Osteoblast (primary cell): ENCODE measurements at regions not wholly inside any gene's neighbourhood (a gene's known extent, or its start where the extent isn't known, plus 50 kb on each side); places are given as distances from the start of the nearest gene placed in this dataset.

ENCODE experiments used
- DNase-seq: peaks from one replicate; pipeline ENCODE4 v3.0.0; 2011; ENCODE audit warnings: low spot score, mixed read lengths; ENCODE audit not compliant: insufficient read length; ENCODE audit errors: missing footprints
- H2AFZ ChIP-seq: 2 replicates; pipeline ENCODE4 v1.6.0; 2011; ENCODE audit warnings: mild to moderate bottlenecking, low read length
- H3K27ac ChIP-seq: 2 replicates; pipeline ENCODE4 v1.5.1; 2011; ENCODE audit warnings: mild to moderate bottlenecking, low read depth, low read length, moderate library complexity
- H3K27me3 ChIP-seq: 2 replicates; pipeline ENCODE4 v1.6.0; 2012; ENCODE audit warnings: mild to moderate bottlenecking, control low read depth, inconsistent platforms, low read length, moderate library complexity; ENCODE audit not compliant: insufficient read depth
- H3K36me3 ChIP-seq: 2 replicates; pipeline ENCODE4 v1.5.1; 2011; ENCODE audit warnings: mild to moderate bottlenecking, low read length, control low read depth, moderate library complexity; ENCODE audit not compliant: insufficient read depth
- H3K4me1 ChIP-seq: 2 replicates; pipeline ENCODE4 v1.5.1; 2011; ENCODE audit warnings: mild to moderate bottlenecking, low read length, control low read depth, moderate library complexity; ENCODE audit not compliant: insufficient read depth
- H3K4me2 ChIP-seq: 2 replicates; pipeline ENCODE4 v1.6.0; 2011; ENCODE audit warnings: mild to moderate bottlenecking, low read length; ENCODE audit not compliant: insufficient read depth
- H3K4me3 ChIP-seq: fragments of 200-600 bp; sonication (generic); 3 replicates; pipeline ENCODE4 v1.5.1; 2012; ENCODE audit warnings: mild to moderate bottlenecking, low read length, inconsistent platforms; ENCODE audit not compliant: insufficient read depth
- H3K79me2 ChIP-seq: 2 replicates; pipeline ENCODE4 v1.6.0; 2012; ENCODE audit warnings: mild to moderate bottlenecking, low read length, control low read depth, inconsistent platforms; ENCODE audit not compliant: insufficient read depth
- H3K9me3 ChIP-seq: 2 replicates; pipeline ENCODE4 v1.5.1; 2011; ENCODE audit warnings: low read depth, low read length, control low read depth
- H4K20me1 ChIP-seq: 2 replicates; pipeline ENCODE4 v1.6.0; 2012; ENCODE audit warnings: mild to moderate bottlenecking, low read length, control low read depth; ENCODE audit not compliant: insufficient read depth
- TF ChIP-seq, protein P1 (sequence below): IDR thresholded peaks from 2 replicates; pipeline ENCODE4 v1.5.1; 2011; ENCODE audit warnings: mild to moderate bottlenecking, low read depth, low read length, moderate library complexity; ENCODE audit errors: extremely low read depth

- Histone ChIP-seq H3K4me3 (no peak overlapping the region), H2AFZ (no peak overlapping the region), H3K79me2 (no peaks in the 10 kb centered on the region), H3K9me3 (no peaks in the 10 kb centered on the region), H3K4me2 (no peak overlapping the region), H3K36me3 (no peaks in the 10 kb centered on the region), H3K27ac (no peak overlapping the region), H3K27me3 (no peaks in the 10 kb centered on the region), H4K20me1 (no peaks in the 10 kb centered on the region), H3K4me1 (no peaks in the 10 kb centered on the region)
- TF ChIP-seq, protein P1, sequence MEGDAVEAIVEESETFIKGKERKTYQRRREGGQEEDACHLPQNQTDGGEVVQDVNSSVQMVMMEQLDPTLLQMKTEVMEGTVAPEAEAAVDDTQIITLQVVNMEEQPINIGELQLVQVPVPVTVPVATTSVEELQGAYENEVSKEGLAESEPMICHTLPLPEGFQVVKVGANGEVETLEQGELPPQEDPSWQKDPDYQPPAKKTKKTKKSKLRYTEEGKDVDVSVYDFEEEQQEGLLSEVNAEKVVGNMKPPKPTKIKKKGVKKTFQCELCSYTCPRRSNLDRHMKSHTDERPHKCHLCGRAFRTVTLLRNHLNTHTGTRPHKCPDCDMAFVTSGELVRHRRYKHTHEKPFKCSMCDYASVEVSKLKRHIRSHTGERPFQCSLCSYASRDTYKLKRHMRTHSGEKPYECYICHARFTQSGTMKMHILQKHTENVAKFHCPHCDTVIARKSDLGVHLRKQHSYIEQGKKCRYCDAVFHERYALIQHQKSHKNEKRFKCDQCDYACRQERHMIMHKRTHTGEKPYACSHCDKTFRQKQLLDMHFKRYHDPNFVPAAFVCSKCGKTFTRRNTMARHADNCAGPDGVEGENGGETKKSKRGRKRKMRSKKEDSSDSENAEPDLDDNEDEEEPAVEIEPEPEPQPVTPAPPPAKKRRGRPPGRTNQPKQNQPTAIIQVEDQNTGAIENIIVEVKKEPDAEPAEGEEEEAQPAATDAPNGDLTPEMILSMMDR = no peak
- no peak for DNase-seq
Measured at GRCh38 chr20:33940666-33941065, 53.0 kb upstream of the RALY start.
